Stimulated activated naive CD8-positive, alpha-beta T cell treated with anti-CD3 and anti-CD28 coated beads, Interleukin-15, amount 100 ng/mL, for 72 hours (primary cell): ENCODE measurements at regions not wholly inside any gene's neighbourhood (a gene's known extent, or its start where the extent isn't known, plus 50 kb on each side); places are given as distances from the start of the nearest gene placed in this dataset.
A peak's percentile ranks its signal among the peaks of the same experiment; 100 is the strongest.
"Not testable (repeated sequence)": the region's sequence is repeated elsewhere in the genome, so short reads cannot be mapped to it uniquely, and the experiment has no call there.

Source experiments
- ATAC-seq: fragments of 150-1000 bp; cut with Tn5 transposase; 2 replicates; pipeline ENCODE4 v1.10.0; 2021; ENCODE audit warnings: mild to moderate bottlenecking, moderate library complexity
- DNase-seq, 2 donors: peaks; one replicate each; pipeline ENCODE4 v3.0.0; 2021 to 2022
- H3K27ac Mint-ChIP-seq, 2 donors: one replicate each; pipeline ENCODE4 v1.8.0; 2022; ENCODE audit warnings: mild to moderate bottlenecking in 2 of 2, mixed read lengths in 2 of 2, moderate library complexity in 2 of 2
- H3K27me3 Mint-ChIP-seq: one replicate; pipeline ENCODE4 v1.8.0; 2022; ENCODE audit warnings: mixed read lengths
- H3K4me1 Mint-ChIP-seq: one replicate; pipeline ENCODE4 v1.8.0; 2022; ENCODE audit warnings: mild to moderate bottlenecking, mixed read lengths
- H3K4me3 Mint-ChIP-seq, 2 donors: one replicate each; pipeline ENCODE4 v1.8.0; 2022; ENCODE audit warnings: mild to moderate bottlenecking in 2 of 2, mixed read lengths in 2 of 2, moderate library complexity in 1 of 2
- H3K9me3 Mint-ChIP-seq, 2 donors: one replicate each; pipeline ENCODE4 v1.8.0; 2022; ENCODE audit warnings: mixed read lengths in 2 of 2

DNA sequence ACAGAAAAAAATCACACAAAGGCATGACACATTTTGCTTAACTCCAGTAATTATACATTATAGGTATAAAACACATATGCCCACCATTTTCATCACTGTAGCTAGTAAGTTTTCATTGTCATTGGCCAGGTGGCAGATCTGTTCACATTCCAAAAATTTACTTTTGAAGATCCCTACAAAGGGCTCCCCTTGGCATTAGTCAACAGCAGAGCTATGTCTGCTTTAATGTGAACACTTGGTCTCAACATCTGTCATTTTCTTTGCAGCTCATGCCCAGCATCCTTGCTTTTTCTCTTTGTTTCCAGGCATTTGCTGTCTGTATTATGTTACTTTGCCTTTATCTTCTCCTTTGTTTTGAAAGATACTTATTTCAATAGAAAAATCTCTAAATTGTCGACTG is 519.1 kb upstream of the FOXG1 start:
- H3K9me3 Mint-ChIP-seq, result peaks cover 14 to 23% of the 10 kb centered on the region in 2 donors
- H3K4me3 Mint-ChIP-seq, result no peak overlapping the region
- no peaks in the 10 kb centered on the region for H3K4me1 Mint-ChIP-seq
- ATAC-seq (no peak), DNase-seq (no peak)
- H3K27me3 Mint-ChIP-seq, result no peaks in the 10 kb centered on the region
- H3K27ac Mint-ChIP-seq, result no peak overlapping the region

DNA sequence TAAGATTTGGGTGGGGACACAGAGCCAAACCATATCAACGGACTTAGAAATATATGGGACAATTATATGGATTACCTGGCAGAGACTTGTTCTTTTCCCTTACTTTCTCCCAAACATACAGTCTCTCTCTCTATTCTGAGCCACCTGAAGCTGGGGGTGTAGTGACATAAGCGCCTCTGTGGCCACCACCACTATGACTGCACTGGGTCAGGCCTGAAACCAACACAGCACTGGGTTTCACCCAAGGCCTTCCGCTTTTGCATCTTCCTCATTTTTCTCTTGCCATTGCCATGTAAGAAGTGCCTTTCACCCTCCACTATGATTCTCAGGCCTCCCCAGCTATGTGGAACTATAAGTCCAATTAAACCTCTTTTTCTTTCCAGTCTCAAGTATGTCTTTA is 514.5 kb upstream of the FOXG1 start:
- H3K27ac Mint-ChIP-seq, H3K27me3 Mint-ChIP-seq, H3K4me3 Mint-ChIP-seq, DNase-seq, H3K4me1 Mint-ChIP-seq, ATAC-seq: not testable (repeated sequence)
- peaks cover 14 to 23% of the 10 kb centered on the region in 2 donors for H3K9me3 Mint-ChIP-seq

DNA sequence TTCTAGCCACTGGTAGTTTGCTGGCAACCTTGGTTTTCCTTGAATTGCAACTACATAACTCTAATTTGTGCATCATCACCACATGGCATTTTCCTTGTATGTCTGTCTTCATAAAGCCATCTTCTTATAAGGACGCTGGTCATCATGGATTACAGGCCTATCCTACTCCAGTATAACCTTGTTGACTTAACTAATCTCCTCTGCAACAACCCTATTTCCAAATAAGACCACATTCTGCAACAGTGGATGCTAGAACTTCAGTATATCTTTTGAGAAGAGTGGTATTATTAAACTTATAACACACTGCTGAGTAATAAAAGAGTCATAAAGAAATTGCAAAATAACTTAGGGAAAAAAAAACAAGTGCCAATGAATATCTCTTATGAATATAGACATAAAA is 511.8 kb upstream of the FOXG1 start:
- Mint-ChIP-seq H3K27ac (no peak overlapping the region), H3K4me1 (no peaks in the 10 kb centered on the region), H3K9me3 (peaks cover 6 to 23% of the 10 kb centered on the region in 2 donors), H3K27me3 (no peaks in the 10 kb centered on the region), H3K4me3 (no peak overlapping the region)
- ATAC-seq, result no peak
- no peak for DNase-seq

DNA sequence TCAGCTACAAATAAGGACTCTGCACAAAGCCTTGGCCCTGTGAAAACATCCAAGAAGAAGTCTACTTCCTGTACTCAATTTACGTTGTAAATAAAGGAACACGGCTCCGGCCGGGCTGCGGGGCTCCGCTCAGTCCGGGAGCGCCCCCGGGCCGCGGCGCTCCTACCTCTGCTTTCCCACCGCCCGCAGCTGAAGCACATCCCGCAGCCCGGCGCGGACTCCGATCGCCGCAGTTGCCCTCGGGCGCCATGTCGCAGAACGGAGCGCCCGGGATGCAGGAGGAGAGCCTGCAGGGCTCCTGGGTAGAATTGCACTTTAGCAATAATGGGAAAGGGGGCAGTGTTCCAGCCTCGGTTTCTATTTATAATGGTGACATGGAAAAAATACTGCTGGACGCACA is 502.3 kb upstream of the FOXG1 start:
- no peaks in the 10 kb centered on the region for H3K4me1 Mint-ChIP-seq
- H3K27me3 Mint-ChIP-seq, result no peaks in the 10 kb centered on the region
- DNase-seq (no peak), ATAC-seq (no peak)
- no peak overlapping the region for H3K27ac Mint-ChIP-seq
- H3K9me3 Mint-ChIP-seq, result peaks cover 27 to 34% of the 10 kb centered on the region in 2 donors
- H3K4me3 Mint-ChIP-seq, result no peak overlapping the region

DNA sequence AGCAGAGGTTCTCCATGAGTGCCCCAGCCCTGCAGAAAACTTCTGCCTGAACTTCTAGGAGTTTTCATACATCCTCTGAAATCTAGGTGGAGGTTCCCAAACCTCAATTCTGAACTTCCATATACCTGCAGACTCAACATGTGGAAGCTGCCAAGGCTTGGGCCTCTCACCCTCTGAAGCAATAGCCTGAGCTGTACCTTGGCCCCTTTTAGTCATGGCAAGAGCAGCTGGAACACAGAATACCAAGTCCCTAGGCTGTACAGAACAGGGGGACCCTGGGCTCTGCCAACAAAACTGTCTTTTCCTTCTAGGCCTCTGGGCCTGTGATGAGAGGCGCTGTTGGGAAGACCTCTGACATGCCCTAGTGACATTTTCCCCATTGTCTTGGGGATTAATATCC is 494.3 kb upstream of the FOXG1 start:
- H3K4me1 Mint-ChIP-seq, result no peaks in the 10 kb centered on the region
- no peak for ATAC-seq
- H3K27me3 Mint-ChIP-seq, result no peaks in the 10 kb centered on the region
- DNase-seq, result no peak
- H3K4me3 Mint-ChIP-seq, result no peak overlapping the region
- H3K27ac Mint-ChIP-seq, result no peak overlapping the region
- H3K9me3 Mint-ChIP-seq, result peaks cover 6 to 34% of the 10 kb centered on the region in 2 donors

DNA sequence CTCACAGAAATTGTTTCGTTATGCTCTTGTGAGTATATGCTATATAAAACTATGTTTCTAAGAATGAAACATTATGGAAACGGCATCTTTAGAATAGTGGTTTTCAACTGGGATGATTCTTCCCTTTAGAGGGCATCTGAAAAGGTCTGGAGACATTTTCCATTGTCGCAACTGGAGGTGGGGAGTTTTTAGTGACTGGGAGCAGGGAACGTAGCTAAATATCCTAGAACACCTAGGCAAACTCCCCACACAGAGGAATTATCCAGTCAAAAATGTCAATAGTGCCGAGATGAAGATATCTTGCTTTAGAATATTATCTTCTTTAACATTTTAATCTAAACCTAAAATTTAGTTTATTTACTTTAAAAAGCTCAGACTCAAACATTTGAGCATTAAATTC is 486.1 kb upstream of the FOXG1 start:
- Mint-ChIP-seq H3K9me3 (peaks cover 3 to 7% of the 10 kb centered on the region in 2 donors), H3K27me3 (no peaks in the 10 kb centered on the region), H3K4me1 (no peaks in the 10 kb centered on the region), H3K4me3 (no peak overlapping the region), H3K27ac (no peak overlapping the region)
- DNase-seq, result no peak
- no peak for ATAC-seq

DNA sequence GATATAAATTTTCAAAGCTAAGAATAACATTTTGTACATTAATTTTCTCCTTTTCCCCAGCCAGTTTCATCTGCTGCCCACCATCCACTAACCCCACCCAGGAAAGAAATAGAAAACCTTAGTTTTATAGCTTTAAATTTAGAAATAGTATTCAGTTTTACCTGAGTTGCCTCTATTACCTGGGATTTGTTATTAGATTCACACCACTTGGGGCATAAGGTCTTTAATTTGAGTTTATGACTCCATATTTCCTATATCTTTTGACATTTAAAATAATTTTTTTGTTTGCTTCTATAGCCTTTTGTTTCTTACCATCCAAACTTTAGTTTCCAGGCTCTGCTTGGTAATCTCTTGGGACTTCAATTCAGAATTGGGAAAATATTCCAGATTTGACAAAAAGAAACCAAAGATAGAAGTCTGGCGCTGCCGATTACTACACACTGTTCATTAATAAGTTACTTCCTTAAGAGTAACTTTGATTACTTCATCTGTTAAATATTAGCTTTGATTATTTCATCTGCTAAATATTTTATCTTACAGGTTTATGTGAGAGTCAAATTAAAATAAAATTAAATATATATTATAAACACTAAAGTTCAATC is 485.5 kb upstream of the FOXG1 start:
- Mint-ChIP-seq H3K4me3 (no peak overlapping the region), H3K9me3 (peaks cover 3 to 7% of the 10 kb centered on the region in 2 donors), H3K27me3 (no peaks in the 10 kb centered on the region), H3K4me1 (no peaks in the 10 kb centered on the region), H3K27ac (no peak overlapping the region)
- DNase-seq (no peak), ATAC-seq (no peak)

DNA sequence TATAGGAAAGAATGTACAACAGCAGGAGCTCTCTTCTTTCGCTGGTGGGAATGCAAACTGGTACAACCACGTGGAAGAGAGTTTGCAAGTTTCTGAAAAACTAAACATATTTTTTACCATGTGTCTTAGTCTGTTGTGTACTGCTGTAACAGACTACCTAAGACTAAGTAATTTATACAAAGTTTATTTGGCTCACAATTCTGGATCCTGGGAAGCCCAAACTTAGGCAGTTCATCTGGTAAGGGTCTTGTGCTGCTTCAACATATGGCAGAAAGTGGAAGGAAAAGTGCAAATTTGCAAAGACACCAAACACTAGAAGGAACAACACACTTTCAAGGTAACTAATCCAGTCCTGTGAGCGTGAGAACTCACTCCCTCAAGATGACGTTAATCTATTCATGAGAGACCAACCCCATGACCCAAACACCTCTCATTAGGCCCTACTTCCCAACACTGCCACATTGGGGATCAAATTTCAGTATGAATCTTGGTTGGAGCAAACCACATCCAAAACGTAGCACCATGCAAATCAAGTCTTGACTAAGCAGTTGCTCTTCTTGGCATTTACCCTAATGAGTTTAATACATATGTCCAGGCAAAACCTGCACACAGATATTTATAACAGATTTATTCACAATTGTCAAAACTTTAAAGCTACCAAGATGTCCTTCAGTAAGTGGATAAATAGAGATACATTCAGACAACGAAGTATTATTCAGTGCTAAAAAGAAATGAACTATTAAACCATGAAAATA is 481.9 kb upstream of the FOXG1 start:
- ATAC-seq (no peak), DNase-seq (no peak)
- H3K27me3 Mint-ChIP-seq, result no peaks in the 10 kb centered on the region
- H3K4me3 Mint-ChIP-seq, result no peak overlapping the region
- H3K27ac Mint-ChIP-seq, result no peak overlapping the region
- H3K4me1 Mint-ChIP-seq, result no peaks in the 10 kb centered on the region
- peaks cover 3 to 13% of the 10 kb centered on the region in 2 donors for H3K9me3 Mint-ChIP-seq

DNA sequence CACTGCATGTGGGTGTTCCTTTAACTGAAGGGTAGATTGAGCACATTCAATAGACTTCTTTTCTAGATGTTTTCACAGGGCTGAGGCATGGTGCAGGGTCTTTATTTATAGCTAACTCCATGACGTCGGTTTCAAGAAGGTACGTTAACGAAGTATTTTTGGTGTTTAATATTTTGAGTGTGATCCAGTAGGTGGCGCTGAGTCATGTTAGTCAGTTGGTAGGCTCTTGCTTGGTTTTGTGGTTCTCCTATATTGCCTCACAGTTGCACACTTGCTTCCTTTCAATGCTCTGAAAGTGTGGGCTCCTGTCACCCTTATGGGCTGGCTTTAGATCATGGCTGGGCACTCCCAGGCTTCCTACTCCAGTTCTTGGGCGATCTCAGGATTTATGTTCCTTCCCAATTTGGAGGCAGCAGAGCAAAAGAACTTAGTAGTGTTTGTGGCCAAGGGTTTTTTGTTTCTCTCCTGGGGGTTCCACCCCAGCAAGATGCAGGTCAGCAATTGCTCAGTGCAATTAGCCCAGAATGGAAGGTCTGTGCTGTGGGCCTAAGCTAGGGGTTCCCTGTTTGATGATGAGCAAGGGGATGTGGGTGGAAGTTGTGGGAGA is 471.6 kb upstream of the FOXG1 start:
- Mint-ChIP-seq H3K4me3 (no peak overlapping the region), H3K4me1 (no peaks in the 10 kb centered on the region), H3K9me3 (peaks cover 40 to 57% of the 10 kb centered on the region in 2 donors), H3K27ac (no peak overlapping the region), H3K27me3 (no peaks in the 10 kb centered on the region)
- ATAC-seq, result no peak
- DNase-seq, result no peak

DNA sequence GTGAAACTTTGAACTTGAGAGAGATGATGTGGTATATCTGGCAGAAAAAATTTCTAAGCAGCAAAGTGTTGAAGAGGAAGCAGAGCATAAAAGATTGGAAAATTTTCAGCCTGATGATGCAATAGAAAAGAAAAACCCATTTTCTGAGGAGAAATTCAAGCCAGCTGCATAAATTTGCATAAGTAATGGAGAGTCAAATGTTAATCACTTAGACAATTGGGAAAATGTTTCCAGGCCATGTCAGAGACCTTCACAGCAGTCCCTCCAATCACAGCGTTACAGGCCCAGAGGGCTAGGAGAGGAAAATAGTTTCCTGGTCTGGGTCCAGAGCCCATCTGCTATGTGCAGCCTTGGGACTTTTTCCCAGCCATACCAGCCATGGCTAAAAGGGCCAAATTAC is 469.0 kb upstream of the FOXG1 start:
- H3K27ac Mint-ChIP-seq, result peak overlapping the region in 1 of 2 donors; percentile 91
- H3K9me3 Mint-ChIP-seq, result peaks cover 29 to 32% of the 10 kb centered on the region in 2 donors
- H3K27me3 Mint-ChIP-seq, result no peaks in the 10 kb centered on the region
- no peak overlapping the region for H3K4me3 Mint-ChIP-seq
- H3K4me1 Mint-ChIP-seq, result no peaks in the 10 kb centered on the region
- ATAC-seq, result no peak
- no peak for DNase-seq

DNA sequence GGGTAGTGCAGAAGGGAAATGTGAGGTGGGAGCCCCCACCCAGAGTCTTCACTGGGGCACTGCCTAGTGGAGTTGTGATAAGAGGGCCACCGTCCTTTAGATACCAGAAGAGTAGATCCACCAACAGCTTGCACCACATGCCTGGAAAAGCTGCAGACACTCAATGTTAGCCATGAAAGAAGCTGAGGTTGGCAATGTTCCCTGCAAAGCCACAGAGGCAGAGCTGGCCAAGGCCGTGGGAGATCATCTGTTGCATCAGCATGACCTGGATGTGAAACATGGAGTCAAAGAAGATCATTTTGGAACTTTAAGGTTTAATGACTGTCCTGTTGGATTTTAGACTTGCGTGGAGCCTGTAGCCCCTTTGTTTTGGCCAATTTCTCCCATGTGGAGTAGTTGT is 468.4 kb upstream of the FOXG1 start:
- Mint-ChIP-seq H3K4me3 (no peak overlapping the region), H3K27me3 (no peaks in the 10 kb centered on the region), H3K9me3 (peaks cover 27 to 32% of the 10 kb centered on the region in 2 donors), H3K4me1 (no peaks in the 10 kb centered on the region), H3K27ac (no peak overlapping the region)
- ATAC-seq, result no peak
- DNase-seq, result no peak

DNA sequence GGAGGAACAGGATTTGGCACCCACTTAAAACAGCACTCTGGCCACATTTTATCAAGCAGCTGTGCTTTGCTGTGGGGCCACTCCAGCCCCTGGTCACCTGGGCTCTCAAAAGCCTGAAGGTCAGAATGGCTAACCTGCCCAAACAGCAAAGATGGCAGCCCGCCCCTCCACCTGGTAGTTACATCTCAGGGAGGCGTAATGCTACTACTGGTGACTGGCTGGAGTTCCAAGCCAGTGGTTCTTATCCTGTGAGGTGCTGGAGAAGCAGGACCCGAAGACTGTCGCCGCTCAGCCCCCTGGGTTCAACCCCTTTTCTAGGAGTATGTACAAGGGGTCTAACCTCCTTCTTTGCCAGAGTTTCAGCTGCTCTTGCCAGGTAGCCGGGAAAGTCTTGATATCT is 467.4 kb upstream of the FOXG1 start:
- H3K27me3 Mint-ChIP-seq, result no peaks in the 10 kb centered on the region
- no peak overlapping the region for H3K27ac Mint-ChIP-seq
- peaks cover 25 to 32% of the 10 kb centered on the region in 2 donors for H3K9me3 Mint-ChIP-seq
- ATAC-seq (no peak), DNase-seq (no peak)
- H3K4me1 Mint-ChIP-seq, result no peaks in the 10 kb centered on the region
- no peak overlapping the region for H3K4me3 Mint-ChIP-seq

DNA sequence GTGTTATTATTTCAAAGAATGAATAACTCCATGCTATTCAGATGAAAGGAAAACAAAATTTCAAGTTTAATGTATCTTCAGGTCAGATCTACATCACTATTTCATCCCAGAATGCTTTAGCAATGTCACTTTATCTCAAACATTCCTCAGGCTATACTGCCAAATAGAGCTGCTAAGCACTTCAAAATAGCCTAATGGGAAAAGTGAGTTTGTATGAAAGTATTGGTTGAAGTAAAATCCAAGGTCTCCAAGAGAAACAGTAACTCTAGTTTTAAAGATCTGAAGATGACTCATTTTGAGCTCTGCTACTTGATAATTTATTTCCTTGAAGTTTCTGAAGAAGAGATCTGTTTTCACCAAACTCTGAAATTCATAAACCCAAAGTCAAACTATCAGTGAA is 466.2 kb upstream of the FOXG1 start:
- no peak for DNase-seq
- Mint-ChIP-seq H3K4me1 (no peaks in the 10 kb centered on the region), H3K27me3 (no peaks in the 10 kb centered on the region), H3K4me3 (no peak overlapping the region), H3K9me3 (peaks cover 14 to 24% of the 10 kb centered on the region in 2 donors), H3K27ac (no peak overlapping the region)
- no peak for ATAC-seq

DNA sequence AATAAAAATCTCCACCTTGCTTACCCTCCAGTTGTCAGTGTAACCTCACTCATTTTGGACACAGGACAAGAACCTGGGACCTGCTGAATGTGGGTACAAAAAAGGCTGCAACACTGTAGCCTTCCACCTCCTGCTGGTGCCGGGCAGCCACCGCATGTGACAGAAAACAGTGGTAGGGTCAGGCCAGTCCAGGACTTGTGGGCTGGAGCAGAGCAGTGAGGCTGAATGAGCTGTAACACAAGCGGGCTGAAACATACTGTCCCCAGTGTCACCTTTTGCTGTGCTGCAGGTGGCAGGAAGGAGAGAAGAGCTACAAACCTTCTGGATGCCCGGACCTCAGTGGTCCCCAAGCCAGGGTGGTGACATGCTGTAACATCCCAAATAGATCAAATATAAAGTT is 465.4 kb upstream of the FOXG1 start:
- Mint-ChIP-seq H3K9me3 (peaks cover 14 to 24% of the 10 kb centered on the region in 2 donors), H3K4me1 (no peaks in the 10 kb centered on the region), H3K4me3 (no peak overlapping the region), H3K27ac (no peak overlapping the region), H3K27me3 (no peaks in the 10 kb centered on the region)
- no peak for DNase-seq
- no peak for ATAC-seq

DNA sequence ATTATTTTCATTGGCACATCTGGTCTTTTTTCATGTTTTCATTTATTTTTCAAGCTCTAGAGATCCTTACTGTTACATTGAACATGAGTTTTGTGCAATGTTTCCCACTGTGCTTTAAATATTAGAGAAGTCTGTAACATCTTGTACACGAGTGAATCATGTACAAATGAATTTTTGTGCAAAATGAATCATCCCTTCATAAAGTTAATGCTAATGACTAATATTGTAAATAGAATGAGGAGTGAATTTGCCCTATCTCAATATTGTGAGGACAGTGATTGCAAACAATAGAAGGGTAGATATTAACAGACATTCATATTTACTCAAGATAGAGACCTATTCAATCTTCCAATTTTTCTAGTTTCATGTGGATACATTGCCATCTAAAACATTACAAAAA is 463.3 kb upstream of the FOXG1 start:
- DNase-seq, result no peak
- Mint-ChIP-seq H3K4me3 (no peak overlapping the region), H3K9me3 (peaks cover 0 to 7% of the 10 kb centered on the region in 2 donors), H3K27ac (no peak overlapping the region), H3K4me1 (no peaks in the 10 kb centered on the region), H3K27me3 (no peaks in the 10 kb centered on the region)
- no peak for ATAC-seq

DNA sequence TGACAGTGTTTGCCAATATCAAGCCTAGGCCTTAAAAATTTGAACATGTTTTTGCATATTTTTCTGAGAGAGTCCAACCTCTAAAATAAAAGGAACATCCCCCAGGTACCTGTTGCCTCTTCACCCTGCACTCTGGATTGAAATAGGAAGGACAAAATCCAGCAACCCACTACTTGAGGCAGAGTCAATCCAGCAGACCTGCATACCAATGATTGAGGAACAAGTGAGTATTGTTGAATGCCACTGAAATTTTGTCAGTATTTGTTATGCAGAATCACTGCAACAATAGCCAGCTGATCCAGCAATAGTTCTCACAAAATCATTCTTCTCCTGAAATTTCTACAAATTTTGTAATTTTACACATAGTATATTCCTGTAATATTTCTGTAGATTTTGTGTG is 460.6 kb upstream of the FOXG1 start:
- DNase-seq (no peak), ATAC-seq (no peak)
- H3K4me3 Mint-ChIP-seq, result no peak overlapping the region
- H3K27me3 Mint-ChIP-seq, result no peaks in the 10 kb centered on the region
- H3K4me1 Mint-ChIP-seq, result no peaks in the 10 kb centered on the region
- H3K27ac Mint-ChIP-seq, result no peak overlapping the region
- H3K9me3 Mint-ChIP-seq, result peaks cover 0 to 2% of the 10 kb centered on the region in 2 donors
